MCF 10A (cell line): ENCODE measurements at regions not wholly inside any gene's neighbourhood (a gene's known extent, or its start where the extent isn't known, plus 50 kb on each side); places are given as distances from the start of the nearest gene placed in this dataset.

Source experiments
- BruUV-seq: library from RNA; stranded (reverse); fragments of 400-500 nt; replicated peaks from 2 replicates; lab custom pipeline; 2021; lab: Mats Ljungman, UMichigan
- CTCF ChIA-PET: fragments of 300-600 bp; sonication (Branson Sonifier 250); formaldehyde crosslinking; extraction: SDS; loops from one replicate; lab custom pipeline; 2021; ENCODE audit warnings: antibody characterized with exemption, inconsistent platforms; lab: Yijun Ruan, JAX
- POLR2A ChIA-PET: fragments of 300-600, 350-650 bp; sonication (Branson Sonifier 250); formaldehyde crosslinking; extraction: SDS; loops from one replicate; lab custom pipeline; 2020; ENCODE audit warnings: antibody characterized with exemption, inconsistent platforms; lab: Yijun Ruan, JAX
- DNase-seq: peaks from one replicate; pipeline ENCODE4 v3.0.0-alpha.2; 2018; ENCODE audit not compliant: unreplicated experiment
- H3K27ac Mint-ChIP-seq: one replicate; pipeline ENCODE4 v1.8.0; 2022; ENCODE audit warnings: mild to moderate bottlenecking, low read depth, mixed read lengths; ENCODE audit not compliant: unreplicated experiment
- H3K27me3 Mint-ChIP-seq: one replicate; pipeline ENCODE4 v1.8.0; 2022; ENCODE audit warnings: mixed read lengths; ENCODE audit not compliant: insufficient read depth, unreplicated experiment
- H3K36me3 Mint-ChIP-seq: one replicate; pipeline ENCODE4 v1.8.0; 2022; ENCODE audit warnings: mild to moderate bottlenecking, moderate library complexity, mixed read lengths; ENCODE audit not compliant: insufficient read depth, unreplicated experiment
- H3K4me1 Mint-ChIP-seq: one replicate; pipeline ENCODE4 v1.8.0; 2022; ENCODE audit warnings: mixed read lengths; ENCODE audit not compliant: insufficient read depth, unreplicated experiment
- H3K4me3 Mint-ChIP-seq: one replicate; pipeline ENCODE4 v1.8.0; 2022; ENCODE audit warnings: mild to moderate bottlenecking, moderate library complexity, mixed read lengths; ENCODE audit not compliant: unreplicated experiment
- H3K9me3 Mint-ChIP-seq: one replicate; pipeline ENCODE4 v1.8.0; 2022; ENCODE audit warnings: mixed read lengths; ENCODE audit not compliant: unreplicated experiment
- intact Hi-C: fragments of 100-400 bp; cut with micrococcal nuclease; formaldehyde crosslinking; loops from 2 replicates; pipeline ENCODE4 v1.14.1; 2022
- TF ChIP-seq, protein P1 (sequence below): fragments of 200-600 bp; IDR thresholded peaks from one replicate; pipeline ENCODE4 v1.8.0; 2022; ENCODE audit warnings: antibody characterized with exemption, mild to moderate bottlenecking; ENCODE audit not compliant: unreplicated experiment

DNA sequence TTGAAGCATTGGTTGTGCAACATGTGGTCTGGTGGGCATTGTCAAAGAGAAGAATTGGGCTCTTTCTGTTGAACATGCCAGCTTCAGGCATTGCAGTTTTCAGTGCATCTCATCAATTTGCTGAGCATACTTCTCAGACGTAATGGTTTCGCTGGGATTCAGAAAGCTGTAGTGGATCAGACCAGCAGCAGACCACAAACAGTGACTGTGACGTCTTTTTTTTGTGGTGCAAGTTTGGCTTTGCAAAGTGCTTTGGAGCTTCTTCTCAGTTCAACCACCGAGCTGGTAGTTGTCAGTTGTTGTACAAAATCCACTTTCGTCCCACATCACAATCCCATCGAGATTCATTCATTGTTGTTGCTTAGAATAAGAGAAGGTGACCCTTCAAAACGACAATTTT lies 84.5 kb downstream of the NPAP1 start:
- ChIA-PET POLR2A (interaction anchor here (0.6 kb wide), 1 partner anchor 1416 kb away, joined by 3 read pairs; no protein-coding TSS in a partner anchor), CTCF (interaction anchor here (0.6 kb wide), 1 partner anchor 104 kb away, joined by 3 read pairs; no protein-coding TSS in a partner anchor)
- no peaks in the 10 kb centered on the region for H3K4me1 Mint-ChIP-seq
- H3K27me3 Mint-ChIP-seq: no peaks in the 10 kb centered on the region
- BruUV-seq: no TSS peak
- DNase-seq: no peak
- TF ChIP-seq, protein P1, sequence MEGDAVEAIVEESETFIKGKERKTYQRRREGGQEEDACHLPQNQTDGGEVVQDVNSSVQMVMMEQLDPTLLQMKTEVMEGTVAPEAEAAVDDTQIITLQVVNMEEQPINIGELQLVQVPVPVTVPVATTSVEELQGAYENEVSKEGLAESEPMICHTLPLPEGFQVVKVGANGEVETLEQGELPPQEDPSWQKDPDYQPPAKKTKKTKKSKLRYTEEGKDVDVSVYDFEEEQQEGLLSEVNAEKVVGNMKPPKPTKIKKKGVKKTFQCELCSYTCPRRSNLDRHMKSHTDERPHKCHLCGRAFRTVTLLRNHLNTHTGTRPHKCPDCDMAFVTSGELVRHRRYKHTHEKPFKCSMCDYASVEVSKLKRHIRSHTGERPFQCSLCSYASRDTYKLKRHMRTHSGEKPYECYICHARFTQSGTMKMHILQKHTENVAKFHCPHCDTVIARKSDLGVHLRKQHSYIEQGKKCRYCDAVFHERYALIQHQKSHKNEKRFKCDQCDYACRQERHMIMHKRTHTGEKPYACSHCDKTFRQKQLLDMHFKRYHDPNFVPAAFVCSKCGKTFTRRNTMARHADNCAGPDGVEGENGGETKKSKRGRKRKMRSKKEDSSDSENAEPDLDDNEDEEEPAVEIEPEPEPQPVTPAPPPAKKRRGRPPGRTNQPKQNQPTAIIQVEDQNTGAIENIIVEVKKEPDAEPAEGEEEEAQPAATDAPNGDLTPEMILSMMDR: no peak
- no peaks in the 10 kb centered on the region for H3K36me3 Mint-ChIP-seq
- no peak overlapping the region for H3K4me3 Mint-ChIP-seq
- H3K9me3 Mint-ChIP-seq: peaks cover 14% of the 10 kb centered on the region
- H3K27ac Mint-ChIP-seq: no peak overlapping the region
- intact Hi-C loops: no loop called here

DNA sequence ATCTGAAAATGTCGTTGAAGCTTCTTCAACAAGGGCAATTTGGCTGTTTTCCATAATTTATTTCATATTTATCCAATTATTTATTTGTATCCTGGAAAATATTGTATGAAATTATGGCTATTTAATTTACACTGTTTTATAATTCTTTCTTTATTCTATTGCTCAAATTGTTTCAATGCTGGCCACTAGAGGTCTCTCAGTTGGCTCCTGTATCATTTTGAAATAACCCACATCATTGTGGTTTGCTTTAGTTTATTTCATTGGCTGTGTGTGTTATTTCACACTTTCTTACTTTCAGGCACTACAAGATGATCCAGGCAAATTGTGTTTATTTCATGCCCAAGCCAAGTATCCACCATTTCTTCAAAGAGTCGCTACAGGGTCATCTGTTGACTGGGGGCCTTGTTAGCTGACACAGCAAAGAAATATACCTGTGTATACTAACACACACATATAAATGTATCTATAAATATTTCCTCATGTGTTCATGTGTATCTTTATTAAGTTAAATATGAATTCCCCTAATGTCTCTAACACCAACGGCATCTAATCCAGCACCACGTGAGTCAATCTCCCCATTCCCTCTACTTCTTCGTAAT lies 86.2 kb downstream of the NPAP1 start:
- H3K27me3 Mint-ChIP-seq: no peaks in the 10 kb centered on the region
- ChIA-PET POLR2A (no interaction called here), CTCF (interaction anchor here (0.6 kb wide), 1 partner anchor 233 kb away, joined by 3 read pairs; no protein-coding TSS in a partner anchor)
- peaks cover 8% of the 10 kb centered on the region for H3K9me3 Mint-ChIP-seq
- intact Hi-C loops: no loop called here
- no TSS peak for BruUV-seq
- no peak overlapping the region for H3K27ac Mint-ChIP-seq
- DNase-seq: no peak
- no peak overlapping the region for H3K4me3 Mint-ChIP-seq
- H3K4me1 Mint-ChIP-seq: no peaks in the 10 kb centered on the region
- H3K36me3 Mint-ChIP-seq: no peaks in the 10 kb centered on the region
- TF ChIP-seq, protein P1: peak; percentile 12

DNA sequence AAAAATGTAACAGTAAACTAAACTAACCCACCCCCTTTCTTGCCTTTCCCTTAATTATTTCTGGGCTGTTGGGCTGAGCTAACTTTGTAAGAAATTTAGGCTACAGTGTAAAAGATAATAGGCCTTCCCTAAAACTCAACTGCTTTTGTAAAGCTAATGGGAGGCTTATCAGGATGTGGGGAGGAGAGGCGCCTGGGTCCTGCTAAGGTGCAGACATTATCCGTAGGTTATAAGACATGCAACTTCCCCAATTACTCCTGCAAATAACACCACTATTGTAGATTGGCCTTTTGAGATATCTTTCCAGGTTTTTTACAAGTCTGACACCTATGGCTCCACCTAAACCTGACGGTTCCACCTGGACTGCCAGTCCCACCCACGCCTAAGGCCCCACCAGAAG lies 88.3 kb downstream of the NPAP1 start:
- intact Hi-C loops: no loop called here
- H3K4me1 Mint-ChIP-seq: no peaks in the 10 kb centered on the region
- H3K36me3 Mint-ChIP-seq: no peaks in the 10 kb centered on the region
- H3K27ac Mint-ChIP-seq: no peak overlapping the region
- CTCF ChIA-PET: interaction anchor here (0.6 to 1.5 kb wide), 3 partner anchors 28 to 1120 kb away, joined by 3 to 6 read pairs (median 4); no protein-coding TSS in a partner anchor
- BruUV-seq: no TSS peak
- no peak for DNase-seq
- POLR2A ChIA-PET: no interaction called here
- no peaks in the 10 kb centered on the region for H3K27me3 Mint-ChIP-seq
- TF ChIP-seq, protein P1: no peak
- H3K4me3 Mint-ChIP-seq: no peak overlapping the region
- H3K9me3 Mint-ChIP-seq: peaks cover 8% of the 10 kb centered on the region

GRCh38 chr15:24764375-24765171 lies 89.0 kb downstream of the NPAP1 start:
- Mint-ChIP-seq H3K27ac (no peak overlapping the region), H3K4me3 (no peak overlapping the region), H3K27me3 (no peaks in the 10 kb centered on the region), H3K9me3 (peaks cover 8% of the 10 kb centered on the region), H3K36me3 (no peaks in the 10 kb centered on the region), H3K4me1 (no peaks in the 10 kb centered on the region)
- TF ChIP-seq, protein P1: no peak
- POLR2A ChIA-PET: no interaction called here
- no TSS peak for BruUV-seq
- intact Hi-C loops: no loop called here
- no peak for DNase-seq
- CTCF ChIA-PET: interaction anchor here (0.6 to 1.5 kb wide), 2 partner anchors 83 to 1121 kb away, joined by 4 to 6 read pairs; no protein-coding TSS in a partner anchor
